ENCODE measurements at regions not wholly inside any gene's neighbourhood (a gene's known extent, or its start where the extent isn't known, plus 50 kb on each side); places are given as distances from the start of the nearest gene placed in this dataset.

DNA sequence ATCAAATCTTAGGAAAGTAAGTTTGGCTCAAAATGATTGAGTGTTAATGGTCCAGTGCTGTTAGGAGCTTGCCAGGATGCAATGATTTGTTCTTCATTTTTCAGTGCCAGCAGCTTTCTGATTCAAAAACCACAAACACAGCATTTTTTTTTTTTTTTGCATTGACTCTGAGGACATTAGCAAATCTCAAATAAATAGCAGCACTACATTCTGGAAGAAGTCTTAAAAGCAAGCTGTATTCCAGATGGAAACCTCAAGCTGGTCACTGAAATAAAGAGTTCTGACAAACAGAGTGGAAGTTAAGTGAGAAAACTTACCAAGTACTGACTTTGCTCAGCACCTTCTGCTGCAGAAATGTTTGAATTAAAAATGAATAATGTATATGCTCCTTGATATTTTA lies 1653.1 kb upstream of the CDH9 start:
- TF ChIP-seq, protein P1, sequence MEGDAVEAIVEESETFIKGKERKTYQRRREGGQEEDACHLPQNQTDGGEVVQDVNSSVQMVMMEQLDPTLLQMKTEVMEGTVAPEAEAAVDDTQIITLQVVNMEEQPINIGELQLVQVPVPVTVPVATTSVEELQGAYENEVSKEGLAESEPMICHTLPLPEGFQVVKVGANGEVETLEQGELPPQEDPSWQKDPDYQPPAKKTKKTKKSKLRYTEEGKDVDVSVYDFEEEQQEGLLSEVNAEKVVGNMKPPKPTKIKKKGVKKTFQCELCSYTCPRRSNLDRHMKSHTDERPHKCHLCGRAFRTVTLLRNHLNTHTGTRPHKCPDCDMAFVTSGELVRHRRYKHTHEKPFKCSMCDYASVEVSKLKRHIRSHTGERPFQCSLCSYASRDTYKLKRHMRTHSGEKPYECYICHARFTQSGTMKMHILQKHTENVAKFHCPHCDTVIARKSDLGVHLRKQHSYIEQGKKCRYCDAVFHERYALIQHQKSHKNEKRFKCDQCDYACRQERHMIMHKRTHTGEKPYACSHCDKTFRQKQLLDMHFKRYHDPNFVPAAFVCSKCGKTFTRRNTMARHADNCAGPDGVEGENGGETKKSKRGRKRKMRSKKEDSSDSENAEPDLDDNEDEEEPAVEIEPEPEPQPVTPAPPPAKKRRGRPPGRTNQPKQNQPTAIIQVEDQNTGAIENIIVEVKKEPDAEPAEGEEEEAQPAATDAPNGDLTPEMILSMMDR (IDR thresholded peaks at IDR 0.05): no peak
- TF ChIP-seq POLR2AphosphoS5 (IDR thresholded peaks at IDR 0.05) (no peak), POLR2A (IDR thresholded peaks at IDR 0.05) (no peak), EP300 (IDR thresholded peaks at IDR 0.05) (no peak)
